ENCODE measurements at regions not wholly inside any gene's neighbourhood (a gene's known extent, or its start where the extent isn't known, plus 50 kb on each side); places are given as distances from the start of the nearest gene placed in this dataset.
"Not testable (repeated sequence)": the region's sequence is repeated elsewhere in the genome, so short reads cannot be mapped to it uniquely, and the experiment has no call there.

- DNase-seq = no peak
Observed at GRCh38 chr1:227508431-227508830, 54.9 kb upstream of the ZNF678 start.

GRCh38 chr1:227506490-227507393, 56.6 kb upstream of the ZNF678 start:
- DNase-seq = not testable (repeated sequence)

- DNase-seq = not testable (repeated sequence)
Observed at GRCh38 chr1:227496045-227496444, 67.3 kb upstream of the ZNF678 start.

- not testable (repeated sequence) for DNase-seq
Observed at GRCh38 chr1:227493863-227494551, 69.3 kb upstream of the ZNF678 start.

- no peak for DNase-seq
Observed at GRCh38 chr1:227490478-227490877, 72.9 kb upstream of the ZNF678 start.

- DNase-seq = no peak
Observed at GRCh38 chr1:227490001-227490400, 73.4 kb upstream of the ZNF678 start.

- no peak for DNase-seq
Observed at GRCh38 chr1:227489572-227489971, 73.8 kb upstream of the ZNF678 start.

GRCh38 chr1:227487606-227488005, 75.8 kb upstream of the ZNF678 start:
- no peak for DNase-seq

GRCh38 chr1:227486559-227486958, 76.8 kb upstream of the ZNF678 start:
- DNase-seq = no peak

GRCh38 chr1:227482023-227482299, 81.4 kb upstream of the ZNF678 start:
- DNase-seq = no peak

- not testable (repeated sequence) for DNase-seq
Observed at GRCh38 chr1:227474072-227474471, 89.3 kb upstream of the ZNF678 start.

GRCh38 chr1:227472772-227473171, 90.6 kb upstream of the ZNF678 start:
- no peak for DNase-seq

GRCh38 chr1:227470688-227471087, 92.7 kb upstream of the ZNF678 start:
- DNase-seq = no peak

GRCh38 chr1:227469708-227470107, 93.6 kb upstream of the ZNF678 start:
- DNase-seq = no peak

- DNase-seq = no peak
Observed at GRCh38 chr1:227466039-227466645, 97.2 kb upstream of the ZNF678 start.

GRCh38 chr1:227465256-227465655, 98.1 kb upstream of the ZNF678 start:
- no peak for DNase-seq

- DNase-seq = no peak
Observed at GRCh38 chr1:227459977-227460376, 103.4 kb upstream of the ZNF678 start.

GRCh38 chr1:227459326-227459841, 104.0 kb upstream of the ZNF678 start:
- DNase-seq = no peak

- DNase-seq = no peak
Observed at GRCh38 chr1:227454686-227455085, 108.7 kb upstream of the ZNF678 start.

- no peak for DNase-seq
Observed at GRCh38 chr1:227453631-227454355, 109.6 kb upstream of the ZNF678 start.

GRCh38 chr1:227451954-227452353, 111.4 kb upstream of the ZNF678 start:
- DNase-seq = no peak

GRCh38 chr1:227451057-227451456, 112.3 kb upstream of the ZNF678 start:
- no peak for DNase-seq

- DNase-seq = no peak
Observed at GRCh38 chr1:227450489-227450888, 112.9 kb upstream of the ZNF678 start.
